HuH-7 (cell line): ENCODE measurements at regions not wholly inside any gene's neighbourhood (a gene's known extent, or its start where the extent isn't known, plus 50 kb on each side); places are given as distances from the start of the nearest gene placed in this dataset.
A peak's percentile ranks its signal among the peaks of the same experiment; 100 is the strongest.

Source experiments
- DNase-seq: peaks from one replicate; pipeline ENCODE4 v3.0.0; 2011; ENCODE audit warnings: low spot score

- no peak for DNase-seq
Observed at GRCh38 chr12:97924122-97924521, 461.5 kb downstream of the RMST start.

DNA sequence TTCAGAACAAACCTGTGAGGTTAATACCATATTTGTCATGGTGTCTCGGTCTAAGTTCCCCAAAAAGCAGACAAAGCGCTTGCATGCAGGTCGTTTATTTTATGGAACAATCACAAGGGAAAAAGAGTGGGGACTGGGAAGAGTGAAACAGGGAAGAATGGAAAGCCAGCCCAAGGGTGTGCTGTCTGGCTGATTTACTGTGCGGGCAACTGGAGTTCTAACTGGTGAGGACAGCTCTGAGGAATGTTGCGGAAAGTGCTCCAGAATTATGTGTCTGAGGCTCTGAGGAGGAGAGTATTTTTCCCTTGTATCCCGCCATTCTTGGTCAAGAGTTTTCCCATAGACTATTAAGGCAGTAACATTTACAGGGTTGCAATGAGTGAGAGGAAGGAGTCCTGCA, 465.4 kb downstream of the RMST start:
- DNase-seq: no peak

GRCh38 chr12:97936165-97936564, 473.6 kb downstream of the RMST start:
- DNase-seq: no peak

- no peak for DNase-seq
Observed at GRCh38 chr12:97938031-97938430, 475.4 kb downstream of the RMST start.

DNA sequence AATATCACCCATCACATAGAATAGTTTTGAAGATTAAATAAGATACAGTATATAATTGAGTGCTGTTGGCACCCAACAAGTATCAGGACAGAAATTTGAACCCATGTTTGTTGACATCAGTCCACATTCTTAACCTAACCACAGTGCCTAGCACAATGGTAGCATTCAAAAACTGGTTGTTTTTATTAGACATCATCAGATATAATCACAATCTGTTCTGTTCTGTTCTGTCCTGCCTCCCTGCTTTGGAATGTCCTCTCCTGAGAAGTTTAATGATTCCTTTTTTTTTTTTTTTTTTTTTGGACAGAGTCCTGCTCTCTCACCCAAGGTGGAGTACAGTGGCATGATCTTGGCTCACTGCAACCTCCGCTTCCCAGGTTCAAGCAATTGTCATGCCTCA, 476.6 kb downstream of the RMST start:
- DNase-seq: no peak

GRCh38 chr12:97940105-97940504, 477.5 kb downstream of the RMST start:
- no peak for DNase-seq

DNA sequence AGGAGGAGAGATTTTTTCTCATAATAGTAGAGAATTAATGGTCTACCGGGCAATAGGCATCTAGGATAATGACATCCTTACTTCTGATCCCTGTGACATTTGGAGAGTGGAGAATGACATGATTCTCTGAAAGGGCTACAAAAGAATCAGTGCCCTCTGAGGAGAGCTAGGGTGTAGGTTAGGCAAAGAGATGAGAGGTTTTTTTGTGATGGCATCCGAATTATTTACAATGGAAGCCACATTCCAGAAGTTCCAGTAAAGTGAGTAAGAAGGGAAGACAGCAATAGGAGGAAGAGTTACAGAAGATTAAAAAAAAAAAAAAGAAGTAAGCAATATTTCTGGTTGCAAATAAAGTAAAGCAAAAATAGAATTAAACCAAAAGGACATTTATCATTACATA, 478.0 kb downstream of the RMST start:
- no peak for DNase-seq

GRCh38 chr12:97941686-97942354, 479.2 kb downstream of the RMST start:
- DNase-seq: no peak

GRCh38 chr12:97943359-97943758, 480.8 kb downstream of the RMST start:
- no peak for DNase-seq

DNA sequence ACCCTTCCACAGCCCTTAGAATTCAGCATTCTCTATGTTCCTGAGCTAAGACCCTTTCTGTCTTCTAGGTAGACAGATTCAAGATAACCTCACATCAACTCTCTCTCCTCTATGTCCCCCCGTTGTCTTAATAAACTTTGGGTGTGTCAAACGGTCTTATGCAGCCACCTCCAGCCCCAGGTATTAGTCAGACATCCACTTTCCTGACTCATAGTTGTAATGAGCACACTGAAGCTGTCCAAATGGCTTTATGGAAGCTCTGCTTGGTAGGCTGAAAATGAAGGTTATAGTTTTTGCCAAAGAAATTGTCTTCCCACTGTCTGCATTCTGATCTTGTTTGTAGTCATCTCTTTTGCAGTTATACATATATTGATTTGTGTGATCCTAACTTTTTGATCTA, 482.0 kb downstream of the RMST start:
- no peak for DNase-seq

DNA sequence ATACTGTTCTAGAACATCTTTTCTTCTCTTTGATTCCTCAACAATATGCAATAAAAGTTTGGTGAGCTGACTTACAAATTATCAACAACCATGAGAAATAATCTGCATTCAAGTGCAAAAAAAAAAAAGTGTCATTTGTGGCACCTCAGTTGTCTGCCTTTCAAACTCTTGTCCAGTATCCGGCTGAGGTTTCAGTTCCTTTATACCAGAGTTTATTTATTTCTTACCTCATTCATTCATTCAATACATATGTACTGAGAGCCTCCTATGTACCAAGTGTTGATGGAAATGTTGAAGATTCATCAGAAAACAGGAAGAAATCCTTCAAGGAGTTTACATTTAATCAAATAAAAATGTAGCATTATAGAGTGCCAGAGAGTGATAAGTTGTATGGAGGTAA, 484.1 kb downstream of the RMST start:
- DNase-seq: no peak

DNA sequence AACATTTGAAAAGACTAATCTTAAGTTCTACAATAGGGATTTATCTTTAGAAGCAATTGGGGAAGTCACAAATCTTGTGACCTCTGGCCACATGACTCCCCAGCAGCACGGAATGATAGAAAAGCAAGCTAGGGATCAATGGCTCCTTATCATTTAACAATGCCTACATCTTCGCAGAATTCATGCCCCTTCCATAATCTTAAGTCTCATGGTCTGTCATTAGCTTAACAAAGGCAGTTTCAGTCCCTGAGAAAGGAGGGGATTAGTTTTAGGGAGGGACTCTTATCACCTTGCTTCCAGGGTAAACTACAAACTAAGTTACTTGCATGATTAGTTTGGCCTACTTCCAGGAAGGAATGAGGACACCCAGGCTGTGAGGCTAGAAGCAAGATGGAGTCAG, 486.0 kb downstream of the RMST start:
- DNase-seq: no peak

DNA sequence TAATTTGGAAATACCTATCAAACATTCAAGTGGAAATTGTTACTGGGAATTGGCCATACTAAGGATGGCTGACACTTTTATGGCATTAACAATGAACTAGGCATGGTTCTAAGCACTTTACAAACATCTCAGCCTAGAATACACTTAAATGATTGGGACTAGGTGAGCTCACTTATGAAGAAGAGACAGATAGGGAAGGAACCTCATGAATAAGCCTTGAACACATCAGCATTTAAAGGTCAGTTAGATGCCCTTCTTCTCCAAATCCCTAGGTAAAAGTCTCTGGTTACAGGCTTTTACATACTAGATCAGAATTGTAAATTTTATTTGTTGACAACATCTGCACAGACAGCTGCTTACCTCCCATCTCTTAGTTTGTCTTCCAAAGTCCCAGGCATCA, 488.6 kb downstream of the RMST start:
- DNase-seq: no peak

DNA sequence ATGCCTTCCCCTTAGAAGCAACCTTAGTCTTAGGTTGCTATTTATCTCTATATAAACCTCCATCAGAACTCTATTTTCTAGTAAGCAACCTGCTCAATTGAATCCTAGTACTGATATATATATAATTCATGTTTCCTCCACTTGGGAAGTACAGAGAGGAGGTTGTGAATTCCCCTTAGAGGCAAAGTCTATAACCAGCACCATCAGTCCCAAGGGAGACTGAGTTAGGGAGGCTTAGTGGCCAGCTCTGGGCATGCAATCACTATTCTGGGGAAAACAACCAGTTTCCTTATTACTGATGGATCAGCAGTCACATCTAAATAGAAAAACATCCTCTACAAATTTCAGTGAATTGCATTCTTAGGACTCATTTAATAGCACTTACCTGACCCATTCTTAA, 489.1 kb downstream of the RMST start:
- DNase-seq: no peak

DNA sequence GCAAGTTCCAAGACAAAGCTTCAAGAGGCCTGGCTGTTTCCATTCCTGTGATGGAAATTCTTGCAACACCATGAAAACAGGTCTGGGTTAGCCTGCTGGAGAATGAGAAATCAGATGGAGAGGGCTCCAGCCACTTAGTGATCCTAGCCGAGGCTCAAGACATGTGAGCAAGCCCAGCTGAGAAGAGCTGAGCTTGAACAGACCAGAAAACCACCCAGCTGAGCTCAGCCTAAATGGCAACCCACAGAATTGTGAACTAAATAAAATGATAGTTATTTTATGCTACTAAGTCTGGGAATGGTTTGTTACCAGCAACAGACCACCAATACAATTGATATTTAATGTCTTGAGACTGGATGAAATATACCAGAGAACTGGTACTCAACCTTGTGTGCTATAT, 494.5 kb downstream of the RMST start:
- DNase-seq: no peak

- no peak for DNase-seq
Observed at GRCh38 chr12:97960225-97960624, 497.6 kb downstream of the RMST start.

GRCh38 chr12:97960741-97961608, 498.4 kb downstream of the RMST start:
- DNase-seq: peak; percentile 24

DNA sequence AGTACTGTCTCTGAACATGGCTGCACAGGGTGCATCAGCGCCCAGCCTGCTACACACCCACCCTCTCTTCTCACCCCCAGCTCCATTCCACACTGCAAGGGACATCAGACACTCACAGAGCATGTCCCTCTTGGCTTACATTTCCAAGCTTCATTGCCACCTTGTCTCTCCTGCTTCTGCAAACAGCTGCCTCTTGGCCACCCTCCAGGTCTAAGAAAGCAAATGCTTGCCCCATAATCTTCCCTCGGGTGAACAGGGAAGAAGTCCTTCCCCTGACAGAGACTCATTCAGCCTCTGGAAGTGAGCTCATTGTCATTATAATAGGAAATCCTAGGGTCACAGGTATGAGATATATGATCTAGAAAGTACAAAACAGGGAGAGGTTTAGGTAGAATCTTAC, 505.2 kb downstream of the RMST start:
- no peak for DNase-seq

DNA sequence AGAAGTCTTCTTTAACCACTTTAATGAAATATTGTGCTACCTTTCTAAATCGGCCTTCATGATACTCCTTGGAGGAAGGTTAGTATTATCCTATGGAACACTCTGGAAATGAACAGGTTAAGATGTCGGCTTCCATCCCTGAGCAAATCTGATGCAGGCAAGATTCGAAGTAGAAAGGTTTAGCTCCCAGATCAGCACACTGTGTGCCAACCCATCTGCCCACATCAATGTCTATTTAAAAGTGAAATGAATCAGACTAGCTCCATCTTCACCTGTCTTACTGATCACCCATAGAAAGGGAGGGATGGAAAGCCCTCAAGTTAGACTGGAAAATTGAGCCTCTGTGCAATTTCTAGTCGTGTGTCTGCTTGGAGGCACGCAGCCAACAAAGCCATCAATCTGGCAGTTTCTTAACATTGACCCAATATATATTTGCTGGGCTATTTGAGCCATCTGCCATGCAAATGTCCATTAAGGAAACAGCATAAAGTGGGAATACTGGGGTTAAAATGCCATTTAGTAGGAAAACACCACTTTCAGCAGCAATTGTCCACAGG, 506.1 kb downstream of the RMST start:
- no peak for DNase-seq

- DNase-seq: no peak
Observed at GRCh38 chr12:97977870-97978405, 515.3 kb downstream of the RMST start.

DNA sequence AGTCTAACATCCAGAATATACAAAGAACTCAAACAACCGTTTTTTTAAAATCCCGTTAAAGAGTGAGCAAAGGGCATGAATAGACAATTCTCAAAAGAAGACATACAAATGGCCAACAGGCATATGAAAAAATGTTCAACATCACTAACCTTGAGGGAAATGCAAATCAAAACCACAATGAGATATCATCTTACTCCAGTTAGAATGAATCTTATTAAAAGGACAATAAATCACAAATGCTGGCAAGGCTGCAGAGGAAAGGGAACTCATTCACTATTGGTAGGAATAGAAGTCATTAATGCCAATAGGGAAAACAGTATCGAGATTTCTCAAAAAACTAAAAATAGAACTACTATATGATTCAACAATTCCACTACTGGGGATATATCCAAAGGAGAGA, 520.1 kb downstream of the RMST start:
- no peak for DNase-seq

- DNase-seq: no peak
Observed at GRCh38 chr12:97983796-97984195, 521.2 kb downstream of the RMST start.

DNA sequence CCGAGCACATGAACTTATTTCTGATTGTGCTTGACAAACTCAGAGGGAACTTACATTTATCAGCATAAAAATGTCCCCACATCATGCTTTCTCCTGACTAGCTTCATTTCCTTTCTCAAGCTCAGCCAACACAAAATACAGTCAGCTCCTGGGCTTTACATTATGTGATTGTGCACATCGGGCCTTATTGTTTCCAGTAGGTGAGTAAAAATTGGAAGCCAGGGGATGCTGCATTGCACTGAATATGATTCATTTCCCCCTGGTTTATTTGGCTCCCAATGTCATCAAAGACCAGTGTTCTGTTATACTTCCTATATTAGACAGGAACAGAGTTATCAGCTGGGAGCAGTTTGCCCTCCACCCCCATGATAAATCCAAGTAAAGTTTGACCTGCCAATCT, 521.8 kb downstream of the RMST start:
- no peak for DNase-seq
